T-cell (primary cell): ENCODE measurements at regions not wholly inside any gene's neighbourhood (a gene's known extent, or its start where the extent isn't known, plus 50 kb on each side); places are given as distances from the start of the nearest gene placed in this dataset.

ENCODE experiments used
- ATAC-seq, 4 experiments: fragments of 200-7000 bp in 3 of 4; fragments of 150-1000 bp in 1 of 4; cut with Tn5 transposase; replicated peaks in 1 of 4; 1 replicate in 3 of 4; 2 replicates in 1 of 4; pipeline ENCODE4 v1.10.0; 2021; ENCODE audit warnings: moderate library complexity in 3 of 4, mild to moderate bottlenecking in 2 of 4, moderate number of reproducible peaks in 1 of 4
- CTCF ChIA-PET, 2 donors: fragments of 300-600 bp; sonication (Branson Sonifier 250); formaldehyde crosslinking; loops; one replicate each; lab custom pipeline; 2022; ENCODE audit warnings: antibody characterized with exemption in 2 of 2; lab: Charles Lee
- POLR2A ChIA-PET, 2 donors: fragments of 300-600 bp; sonication (Branson Sonifier 250); formaldehyde crosslinking; loops; one replicate each; lab custom pipeline; 2022; ENCODE audit warnings: antibody characterized with exemption in 2 of 2; lab: Charles Lee
- DNase-seq, 35 experiments: peaks; one replicate each; pipeline versions ENCODE4 v3.0.0 to v3.0.0-alpha.2; 2013 to 2023
- H3K27ac ChIP-seq: one replicate; pipeline ENCODE4 v1.5.1; 2013; ENCODE audit warnings: low read length
- H3K27me3 ChIP-seq, 2 experiments: replicated peaks in 1 of 2; 1 replicate in 1 of 2; 2 replicates in 1 of 2; pipeline versions ENCODE4 v1.6.1 to v1.7.0; 2013; ENCODE audit warnings: low read length in 1 of 2, mixed read lengths in 1 of 2; ENCODE audit not compliant: control insufficient read depth in 2 of 2, insufficient read depth in 2 of 2; ENCODE audit errors: extremely low read depth in 1 of 2
- H3K36me3 ChIP-seq, 2 donors: 1 replicate in 1 of 2; 2 replicates in 1 of 2; pipeline versions ENCODE4 v1.6.1 to v1.7.0; 2013; ENCODE audit warnings: low read length in 1 of 2; ENCODE audit not compliant: control insufficient read depth in 2 of 2, insufficient read depth in 1 of 2; ENCODE audit errors: extremely low read depth in 1 of 2
- H3K4me1 ChIP-seq, 2 experiments: 1 replicate in 1 of 2; 2 replicates in 1 of 2; pipeline versions ENCODE4 v1.6.1 to v1.7.0; 2013; ENCODE audit warnings: low read length in 2 of 2, mixed read lengths in 1 of 2; ENCODE audit not compliant: insufficient read depth in 2 of 2, control insufficient read depth in 1 of 2; ENCODE audit errors: extremely low read depth in 1 of 2
- H3K4me3 ChIP-seq, 2 donors: 1 replicate in 1 of 2; 2 replicates in 1 of 2; pipeline versions ENCODE4 v1.5.1 to v1.7.0; 2013; ENCODE audit warnings: mild to moderate bottlenecking in 2 of 2, low read length in 1 of 2, moderate library complexity in 1 of 2; ENCODE audit not compliant: control insufficient read depth in 1 of 2; ENCODE audit errors: extremely low read depth in 1 of 2
- H3K9me3 ChIP-seq: 2 replicates; pipeline ENCODE4 v1.7.0; 2013
- H3K27ac Mint-ChIP-seq, 2 donors: one replicate each; pipeline ENCODE4 v1.8.0; 2020 to 2021; ENCODE audit warnings: mild to moderate bottlenecking in 2 of 2, mixed read lengths in 2 of 2
- H3K27me3 Mint-ChIP-seq, 2 donors: one replicate each; pipeline ENCODE4 v1.8.0; 2021 to 2022; ENCODE audit warnings: mixed read lengths in 2 of 2
- H3K36me3 Mint-ChIP-seq: one replicate; pipeline ENCODE4 v1.8.0; 2021; ENCODE audit warnings: mixed read lengths
- H3K4me1 Mint-ChIP-seq, 3 donors: one replicate each; pipeline ENCODE4 v1.8.0; 2020 to 2022; ENCODE audit warnings: mixed read lengths in 3 of 3, mild to moderate bottlenecking in 1 of 3
- H3K4me3 Mint-ChIP-seq, 3 donors: one replicate each; pipeline ENCODE4 v1.8.0; 2020 to 2022; ENCODE audit warnings: mild to moderate bottlenecking in 3 of 3, mixed read lengths in 3 of 3, moderate library complexity in 3 of 3
- H3K9me3 Mint-ChIP-seq, 3 donors: one replicate each; pipeline ENCODE4 v1.8.0; 2020 to 2022; ENCODE audit warnings: mixed read lengths in 3 of 3
- WGBS: methylation state at CpG from one replicate; pipeline ENCODE4 v1.1.5; 2013; ENCODE audit warnings: missing lambda C conversion rate; ENCODE audit not compliant: insufficient coverage; 5-methylcytosine and 5-hydroxymethylcytosine counted together

DNA sequence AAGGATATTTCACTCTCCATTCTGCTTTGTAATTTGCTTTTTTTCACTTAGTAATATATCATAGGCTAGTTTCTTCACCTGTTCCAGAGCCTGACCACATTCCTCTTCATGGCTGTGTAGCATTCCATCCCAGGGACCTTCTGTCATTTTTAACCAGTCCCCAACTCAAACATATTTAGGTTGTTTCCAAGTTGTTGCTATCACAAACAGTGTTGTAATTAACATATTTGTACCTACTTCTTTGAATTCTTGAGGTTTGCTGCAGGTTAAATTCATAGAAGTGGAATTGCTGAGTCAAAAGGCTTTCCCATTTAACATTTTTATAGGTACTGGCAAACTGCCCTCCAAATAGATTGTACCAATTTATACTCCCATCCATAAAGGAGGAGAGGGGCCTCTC is 65.1 kb upstream of the MED9 start:
- peaks cover 0 to 11% of the 10 kb centered on the region in 2 experiments for H3K27me3 ChIP-seq
- H3K9me3 ChIP-seq, result no peaks in the 10 kb centered on the region
- CTCF ChIA-PET, result no interaction called here
- no peaks in the 10 kb centered on the region for H3K36me3 Mint-ChIP-seq
- peaks cover 0 to 6% of the 10 kb centered on the region in 2 donors for H3K27me3 Mint-ChIP-seq
- no peaks in the 10 kb centered on the region for H3K36me3 ChIP-seq
- H3K4me1 Mint-ChIP-seq, result peaks cover 32 to 40% (median 37%) of the 10 kb centered on the region in 3 donors
- peaks cover 9 to 13% of the 10 kb centered on the region in 2 experiments for H3K4me1 ChIP-seq
- DNase-seq (no peak), ATAC-seq (no peak)
- no peak overlapping the region for H3K27ac ChIP-seq
- no peak overlapping the region for H3K27ac Mint-ChIP-seq
- no peaks in the 10 kb centered on the region for H3K9me3 Mint-ChIP-seq
- no peak overlapping the region for H3K4me3 ChIP-seq
- POLR2A ChIA-PET, result no interaction called here
- H3K4me3 Mint-ChIP-seq, result no peak overlapping the region

DNA sequence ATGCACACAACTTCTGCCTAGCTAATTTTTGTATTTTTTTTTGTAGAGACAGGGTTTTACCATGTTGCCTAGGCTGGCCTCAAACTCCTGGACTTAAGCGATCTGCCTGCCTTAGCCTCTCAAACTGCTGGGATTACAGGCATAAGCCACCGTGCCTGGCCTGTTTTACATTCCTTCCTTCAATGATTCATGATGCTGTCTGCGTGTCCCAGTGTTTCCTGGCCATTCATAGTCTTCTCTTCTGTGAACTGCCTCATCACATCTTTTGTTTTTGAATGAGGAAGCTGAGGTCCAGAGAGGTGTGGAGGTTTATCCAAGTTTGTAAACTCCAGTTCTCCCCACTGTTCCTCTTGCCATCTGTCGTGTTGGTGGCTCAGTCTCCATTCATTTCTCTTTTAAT is 64.5 kb upstream of the MED9 start:
- H3K9me3 Mint-ChIP-seq, result no peaks in the 10 kb centered on the region
- H3K27me3 Mint-ChIP-seq, result peaks cover 0 to 6% of the 10 kb centered on the region in 2 donors
- no peaks in the 10 kb centered on the region for H3K36me3 Mint-ChIP-seq
- Histone ChIP-seq H3K27me3 (peaks cover 0 to 11% of the 10 kb centered on the region in 2 experiments), H3K9me3 (no peaks in the 10 kb centered on the region), H3K27ac (no peak overlapping the region), H3K4me1 (peaks cover 13 to 16% of the 10 kb centered on the region in 2 experiments), H3K4me3 (no peak overlapping the region), H3K36me3 (no peaks in the 10 kb centered on the region)
- DNase-seq (no peak), ATAC-seq (no peak)
- CTCF ChIA-PET, result interaction anchor here in 1 of 2 donors (0.5 kb wide), 1 partner anchor 84 kb away, joined by 5 read pairs; the partner anchor contains the start of gene RASD1
- 93% methylated on average over 2 of the region's 4 CpGs for WGBS
- peaks cover 32 to 41% (median 36%) of the 10 kb centered on the region in 3 donors for H3K4me1 Mint-ChIP-seq
- POLR2A ChIA-PET, result no interaction called here
- H3K27ac Mint-ChIP-seq, result peak overlapping the region in 1 of 2 donors; percentile 19
- no peak overlapping the region for H3K4me3 Mint-ChIP-seq

DNA sequence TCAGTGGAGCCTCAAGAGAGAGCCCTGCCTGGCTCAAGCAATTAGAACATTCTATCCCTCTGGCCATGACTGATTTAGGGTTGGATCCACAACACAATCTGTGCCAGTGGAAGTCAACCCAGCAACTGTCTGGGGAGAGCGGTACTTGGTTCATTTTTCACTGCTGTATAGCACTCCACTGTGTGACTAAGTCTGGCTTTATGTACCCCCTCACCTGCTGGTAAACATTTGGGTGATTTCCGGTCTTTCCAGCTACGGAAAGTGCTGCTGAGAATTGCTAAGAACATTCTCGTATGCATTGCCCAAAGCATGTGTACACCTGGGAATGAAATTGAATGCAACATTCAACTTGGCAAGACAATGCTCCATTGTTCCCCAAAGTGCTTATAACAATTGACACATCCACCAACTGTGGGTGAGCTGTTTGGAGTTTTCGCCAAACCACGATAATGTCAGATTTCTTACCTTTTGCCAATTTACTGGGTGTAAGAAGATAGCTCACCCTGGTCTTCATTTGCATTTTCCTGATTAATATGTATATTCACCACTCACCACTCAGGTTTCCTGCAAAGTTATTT is 63.5 kb upstream of the MED9 start:
- Histone ChIP-seq H3K27ac (no peak overlapping the region), H3K4me3 (no peak overlapping the region), H3K36me3 (no peaks in the 10 kb centered on the region), H3K9me3 (no peaks in the 10 kb centered on the region), H3K27me3 (peaks cover 0 to 11% of the 10 kb centered on the region in 2 experiments), H3K4me1 (peaks cover 13 to 15% of the 10 kb centered on the region in 2 experiments)
- CTCF ChIA-PET, result no interaction called here
- POLR2A ChIA-PET, result no interaction called here
- peaks cover 0 to 6% of the 10 kb centered on the region in 2 donors for H3K27me3 Mint-ChIP-seq
- no peak overlapping the region for H3K27ac Mint-ChIP-seq
- no peaks in the 10 kb centered on the region for H3K36me3 Mint-ChIP-seq
- H3K9me3 Mint-ChIP-seq, result no peaks in the 10 kb centered on the region
- H3K4me3 Mint-ChIP-seq, result no peak overlapping the region
- H3K4me1 Mint-ChIP-seq, result peaks cover 29 to 36% (median 32%) of the 10 kb centered on the region in 3 donors
- ATAC-seq, result no peak
- DNase-seq, result no peak
- 90% methylated on average over 3 of the region's 6 CpGs for WGBS

DNA sequence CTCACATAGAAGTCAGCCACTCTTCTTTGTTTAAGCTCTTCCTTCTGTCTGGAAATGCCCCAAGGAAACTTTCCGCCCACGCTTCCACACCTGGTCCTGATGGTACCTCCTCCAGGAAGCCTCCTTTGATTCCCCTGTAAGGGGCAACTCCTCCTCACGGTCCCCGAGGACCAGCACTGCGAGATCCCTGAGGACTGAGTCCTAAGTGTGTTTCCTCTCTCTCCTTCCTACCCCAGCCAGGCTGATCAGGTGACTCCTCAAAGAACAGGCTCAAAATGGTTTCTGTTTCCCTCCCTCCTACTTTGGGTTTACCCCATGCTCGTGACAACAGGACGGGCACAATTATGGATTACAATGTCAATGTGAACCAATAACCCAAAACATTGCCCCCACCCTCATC is 63.0 kb upstream of the MED9 start:
- ATAC-seq (no peak), DNase-seq (no peak)
- Histone ChIP-seq H3K4me1 (peaks cover 13 to 15% of the 10 kb centered on the region in 2 experiments), H3K27ac (no peak overlapping the region), H3K27me3 (peaks cover 0 to 11% of the 10 kb centered on the region in 2 experiments), H3K9me3 (no peaks in the 10 kb centered on the region), H3K36me3 (no peaks in the 10 kb centered on the region), H3K4me3 (no peak overlapping the region)
- no peaks in the 10 kb centered on the region for H3K36me3 Mint-ChIP-seq
- no peak overlapping the region for H3K27ac Mint-ChIP-seq
- H3K27me3 Mint-ChIP-seq, result peaks cover 0 to 6% of the 10 kb centered on the region in 2 donors
- no peak overlapping the region for H3K4me3 Mint-ChIP-seq
- CTCF ChIA-PET, result no interaction called here
- peaks cover 24 to 30% (median 26%) of the 10 kb centered on the region in 3 donors for H3K4me1 Mint-ChIP-seq
- 73% methylated on average over 7 of the region's 7 CpGs for WGBS
- no peaks in the 10 kb centered on the region for H3K9me3 Mint-ChIP-seq
- POLR2A ChIA-PET, result interaction anchor here in 1 of 2 donors (0.5 kb wide), 1 partner anchor 250 kb away, joined by 4 read pairs; no protein-coding TSS in a partner anchor

DNA sequence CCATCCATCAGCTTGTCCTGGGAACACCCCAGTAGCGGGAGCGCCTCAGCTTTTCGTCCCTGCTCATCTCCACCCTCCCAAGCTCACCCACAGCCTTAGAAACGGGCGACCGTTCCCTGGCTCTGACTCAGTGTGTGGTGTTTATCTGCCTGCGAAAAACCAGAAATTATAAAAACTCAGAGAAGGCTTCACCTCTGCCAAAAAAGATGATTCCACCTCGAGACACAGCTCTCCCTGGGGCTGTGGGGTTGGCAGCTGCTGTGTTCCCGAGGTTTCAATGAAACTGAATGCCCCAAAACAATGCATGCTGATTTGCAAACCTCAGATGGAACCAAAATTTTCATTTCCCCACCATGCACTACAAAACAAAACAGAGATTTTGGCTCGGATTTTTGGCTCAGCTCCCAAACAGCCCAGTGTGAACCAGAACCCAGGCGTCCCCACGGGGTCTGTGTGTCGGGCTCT is 62.4 kb upstream of the MED9 start:
- Mint-ChIP-seq H3K4me3 (no peak overlapping the region), H3K36me3 (no peaks in the 10 kb centered on the region), H3K27ac (no peak overlapping the region), H3K4me1 (peaks cover 21 to 27% (median 26%) of the 10 kb centered on the region in 3 donors), H3K27me3 (peaks cover 0 to 6% of the 10 kb centered on the region in 2 donors), H3K9me3 (no peaks in the 10 kb centered on the region)
- no peak for DNase-seq
- Histone ChIP-seq H3K27ac (no peak overlapping the region), H3K36me3 (no peaks in the 10 kb centered on the region), H3K27me3 (peaks cover 0 to 11% of the 10 kb centered on the region in 2 experiments), H3K4me1 (peaks cover 13 to 15% of the 10 kb centered on the region in 2 experiments), H3K4me3 (no peak overlapping the region), H3K9me3 (no peaks in the 10 kb centered on the region)
- ATAC-seq, result no peak
- ChIA-PET CTCF (no interaction called here), POLR2A (interaction anchor here in 1 of 2 donors (0.5 kb wide), 1 partner anchor 251 kb away, joined by 4 read pairs; no protein-coding TSS in a partner anchor)
- WGBS, result 84% methylated on average over 9 of the region's 13 CpGs

DNA sequence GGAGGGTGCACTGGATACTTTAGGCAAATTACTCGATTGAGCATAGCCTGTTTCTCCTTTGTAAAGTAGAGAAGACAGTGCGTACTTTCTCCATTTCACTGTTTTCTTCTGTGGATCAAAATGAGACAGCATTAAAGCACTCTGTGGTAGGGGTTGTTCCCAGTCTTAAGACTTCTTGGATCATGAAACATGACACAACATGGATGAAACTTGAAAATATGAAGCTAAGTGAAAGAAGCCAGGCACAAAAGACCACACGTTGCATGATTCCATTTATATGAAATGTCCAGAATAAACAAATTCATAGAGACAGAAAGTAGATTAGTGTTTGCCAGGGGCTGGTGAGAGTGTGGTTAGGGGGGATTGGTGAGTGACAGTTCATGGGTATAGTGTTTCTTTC is 61.8 kb upstream of the MED9 start:
- peaks cover 0 to 6% of the 10 kb centered on the region in 2 donors for H3K27me3 Mint-ChIP-seq
- no peak overlapping the region for H3K27ac Mint-ChIP-seq
- ATAC-seq (no peak), DNase-seq (no peak)
- no peak overlapping the region for H3K27ac ChIP-seq
- ChIA-PET POLR2A (no interaction called here), CTCF (no interaction called here)
- peaks cover 13 to 15% of the 10 kb centered on the region in 2 experiments for H3K4me1 ChIP-seq
- H3K4me3 ChIP-seq, result no peak overlapping the region
- peaks cover 21 to 26% (median 24%) of the 10 kb centered on the region in 3 donors for H3K4me1 Mint-ChIP-seq
- 88% methylated on average over 2 of the region's 3 CpGs for WGBS
- no peaks in the 10 kb centered on the region for H3K9me3 Mint-ChIP-seq
- H3K4me3 Mint-ChIP-seq, result no peak overlapping the region
- H3K36me3 Mint-ChIP-seq, result no peaks in the 10 kb centered on the region
- no peaks in the 10 kb centered on the region for H3K9me3 ChIP-seq
- H3K27me3 ChIP-seq, result peaks cover 0 to 5% of the 10 kb centered on the region in 2 experiments
- H3K36me3 ChIP-seq, result no peaks in the 10 kb centered on the region
